OCI-LY1 (cell line): ENCODE measurements at regions not wholly inside any gene's neighbourhood (a gene's known extent, or its start where the extent isn't known, plus 50 kb on each side); places are given as distances from the start of the nearest gene placed in this dataset.

Experiments used
- H2AFZ ChIP-seq: fragments of 200-600 bp; sonication (generic), shearing (Covaris generic); 2 replicates; pipeline ENCODE4 v1.6.0; 2014; ENCODE audit warnings: antibody characterized with exemption, mild to moderate bottlenecking, low read length
- H3F3A ChIP-seq: fragments of 200-600 bp; sonication (generic), shearing (Covaris generic); 2 replicates; pipeline ENCODE4 v1.6.0; 2014; ENCODE audit warnings: mild to moderate bottlenecking, antibody characterized with exemption, low read length, moderate library complexity; ENCODE audit not compliant: insufficient read depth
- H3K27ac ChIP-seq: fragments of 200-600 bp; sonication (generic); 2 replicates; pipeline ENCODE4 v1.5.1; 2014; ENCODE audit warnings: low read length, mixed run types, mild to moderate bottlenecking, low read depth; ENCODE audit not compliant: poor library complexity, severe bottlenecking
- H3K27me3 ChIP-seq: fragments of 200-600 bp; sonication (generic); 2 replicates; pipeline ENCODE4 v1.6.0; 2014; ENCODE audit warnings: antibody characterized with exemption, mild to moderate bottlenecking, low read length, moderate library complexity; ENCODE audit not compliant: insufficient read depth
- H3K36me3 ChIP-seq: fragments of 200-600 bp; sonication (generic); 2 replicates; pipeline ENCODE4 v1.6.1; 2014; ENCODE audit warnings: mild to moderate bottlenecking, antibody characterized with exemption, low read length, moderate library complexity, mixed read lengths; ENCODE audit not compliant: insufficient read depth
- H3K4me1 ChIP-seq: fragments of 200-600 bp; sonication (generic); 2 replicates; pipeline ENCODE4 v1.5.1; 2014; ENCODE audit warnings: mild to moderate bottlenecking, low read length, moderate library complexity; ENCODE audit not compliant: insufficient read depth, severe bottlenecking
- H3K4me2 ChIP-seq: fragments of 200-600 bp; sonication (generic), shearing (Covaris generic); 2 replicates; pipeline ENCODE4 v1.6.1; 2014; ENCODE audit warnings: low read length
- H3K4me3 ChIP-seq: fragments of 200-600 bp; sonication (generic); 2 replicates; pipeline ENCODE4 v1.5.1; 2014; ENCODE audit warnings: low read length, low read depth, mild to moderate bottlenecking, mixed read lengths; ENCODE audit not compliant: poor library complexity, severe bottlenecking
- H3K79me2 ChIP-seq: fragments of 200-600 bp; shearing (Covaris generic); 2 replicates; pipeline ENCODE4 v1.6.1; 2016; ENCODE audit warnings: mixed run types, low read length, mixed read lengths; ENCODE audit not compliant: insufficient read depth
- H3K9ac ChIP-seq: fragments of 200-600 bp; sonication (generic), shearing (Covaris generic); 2 replicates; pipeline ENCODE4 v1.6.1; 2014; ENCODE audit warnings: mild to moderate bottlenecking, low read length, mixed read lengths
- H3K9me2 ChIP-seq: fragments of 200-600 bp; sonication (generic), shearing (Covaris generic); 2 replicates; pipeline ENCODE4 v1.6.1; 2014; ENCODE audit warnings: low read depth, mild to moderate bottlenecking, low read length, mixed read lengths
- H3K9me3 ChIP-seq: fragments of 200-600 bp; shearing (Covaris generic); 2 replicates; pipeline ENCODE4 v1.6.1; 2014; ENCODE audit warnings: low read length, mixed read lengths
- H4K20me1 ChIP-seq: fragments of 200-600 bp; sonication (generic), shearing (Covaris generic); 2 replicates; pipeline ENCODE4 v1.6.0; 2016; ENCODE audit warnings: mild to moderate bottlenecking, low read length; ENCODE audit not compliant: insufficient read depth
- CTCF ChIP-seq: fragments of 200-600 bp; sonication (generic), shearing (Covaris generic); IDR thresholded peaks from 2 replicates; pipeline ENCODE4 v1.5.1; 2017; ENCODE audit warnings: mild to moderate bottlenecking, antibody characterized with exemption, low read length, moderate library complexity, mixed read lengths
- EZH2 ChIP-seq: fragments of 200-600 bp; sonication (generic), shearing (Covaris generic); IDR thresholded peaks from 2 replicates; pipeline ENCODE4 v1.8.0; 2017; ENCODE audit warnings: borderline replicate concordance, mixed run types, mild to moderate bottlenecking, antibody characterized with exemption, low read length, moderate library complexity, mixed read lengths

GRCh38 chr11:129282634-129283033 is 90.5 kb upstream of the ARHGAP32 start:
- Histone ChIP-seq H3K9ac (no peak overlapping the region), H3K9me2 (no peaks in the 10 kb centered on the region), H3K4me2 (no peak overlapping the region), H3K27me3 (peaks cover 7% of the 10 kb centered on the region; the same call in 1 of the 2 replicates), H3K27ac (no peak overlapping the region), H3K9me3 (no peaks in the 10 kb centered on the region), H4K20me1 (no peaks in the 10 kb centered on the region), H3K79me2 (no peaks in the 10 kb centered on the region), H3F3A (no peaks in the 10 kb centered on the region), H3K4me3 (no peak overlapping the region), H3K4me1 (no peaks in the 10 kb centered on the region), H3K36me3 (no peaks in the 10 kb centered on the region), H2AFZ (no peak overlapping the region)
- TF ChIP-seq EZH2 (no peak), CTCF (no peak)

- H3K4me1 ChIP-seq: no peaks in the 10 kb centered on the region
- no peak overlapping the region for H2AFZ ChIP-seq
- no peaks in the 10 kb centered on the region for H4K20me1 ChIP-seq
- no peaks in the 10 kb centered on the region for H3F3A ChIP-seq
- no peak overlapping the region for H3K4me3 ChIP-seq
- TF ChIP-seq EZH2 (no peak), CTCF (no peak)
- peaks cover 7% of the 10 kb centered on the region; the same call in 1 of the 2 replicates for H3K27me3 ChIP-seq
- no peaks in the 10 kb centered on the region for H3K9me3 ChIP-seq
- no peaks in the 10 kb centered on the region for H3K79me2 ChIP-seq
- no peak overlapping the region for H3K27ac ChIP-seq
- H3K9me2 ChIP-seq: no peaks in the 10 kb centered on the region
- no peak overlapping the region for H3K4me2 ChIP-seq
- no peaks in the 10 kb centered on the region for H3K36me3 ChIP-seq
- no peak overlapping the region for H3K9ac ChIP-seq
Measured at GRCh38 chr11:129281471-129282415, 89.6 kb upstream of the ARHGAP32 start.

GRCh38 chr11:129280027-129280811 is 88.1 kb upstream of the ARHGAP32 start:
- no peak for TF ChIP-seq EZH2
- no peaks in the 10 kb centered on the region for H3K9me2 ChIP-seq
- no peaks in the 10 kb centered on the region for H3K36me3 ChIP-seq
- H3K4me1 ChIP-seq: no peaks in the 10 kb centered on the region
- H2AFZ ChIP-seq: no peak overlapping the region
- no peak overlapping the region for H3K27ac ChIP-seq
- H3K79me2 ChIP-seq: no peaks in the 10 kb centered on the region
- H3F3A ChIP-seq: no peaks in the 10 kb centered on the region
- no peak overlapping the region for H3K9ac ChIP-seq
- H3K4me2 ChIP-seq: peak overlapping the region; percentile 64
- H3K27me3 ChIP-seq: peaks cover 7% of the 10 kb centered on the region; the same call in 1 of the 2 replicates
- no peaks in the 10 kb centered on the region for H3K9me3 ChIP-seq
- no peaks in the 10 kb centered on the region for H4K20me1 ChIP-seq
- H3K4me3 ChIP-seq: peak overlapping the region; percentile 54
